SW480 (cell line): ENCODE measurements at regions not wholly inside any gene's neighbourhood (a gene's known extent, or its start where the extent isn't known, plus 50 kb on each side); places are given as distances from the start of the nearest gene placed in this dataset.
"Not testable (repeated sequence)": the region's sequence is repeated elsewhere in the genome, so short reads cannot be mapped to it uniquely, and the experiment has no call there.

ENCODE experiments used
- DNase-seq: peaks from one replicate; pipeline ENCODE4 v3.0.0-alpha.2; 2016; ENCODE audit warnings: low spot score

- DNase-seq: no peak
Measured at GRCh38 chr6:51480040-51480439, 607.4 kb downstream of the PKHD1 start.

GRCh38 chr6:51485869-51486268 is 601.5 kb downstream of the PKHD1 start:
- DNase-seq: not testable (repeated sequence)

GRCh38 chr6:51487937-51488336 is 599.5 kb downstream of the PKHD1 start:
- DNase-seq: no peak

- no peak for DNase-seq
Measured at GRCh38 chr6:51489133-51489532, 598.3 kb downstream of the PKHD1 start.

GRCh38 chr6:51490101-51490500 is 597.3 kb downstream of the PKHD1 start:
- DNase-seq: no peak

- DNase-seq: no peak
Measured at GRCh38 chr6:51494342-51494741, 593.1 kb downstream of the PKHD1 start.

GRCh38 chr6:51495096-51495495 is 592.3 kb downstream of the PKHD1 start:
- DNase-seq: no peak

- no peak for DNase-seq
Measured at GRCh38 chr6:51495610-51496396, 591.6 kb downstream of the PKHD1 start.

- DNase-seq: no peak
Measured at GRCh38 chr6:51502996-51503395, 584.4 kb downstream of the PKHD1 start.

- no peak for DNase-seq
Measured at GRCh38 chr6:51505434-51505833, 582.0 kb downstream of the PKHD1 start.

- no peak for DNase-seq
Measured at GRCh38 chr6:51509597-51509996, 577.8 kb downstream of the PKHD1 start.

GRCh38 chr6:51511081-51511480 is 576.3 kb downstream of the PKHD1 start:
- DNase-seq: no peak

- DNase-seq: no peak
Measured at GRCh38 chr6:51513891-51514747, 573.3 kb downstream of the PKHD1 start.

- no peak for DNase-seq
Measured at GRCh38 chr6:51514748-51515402, 572.5 kb downstream of the PKHD1 start.

GRCh38 chr6:51526049-51526448 is 561.4 kb downstream of the PKHD1 start:
- no peak for DNase-seq

GRCh38 chr6:51526922-51527321 is 560.5 kb downstream of the PKHD1 start:
- DNase-seq: no peak

GRCh38 chr6:51528556-51528955 is 558.9 kb downstream of the PKHD1 start:
- DNase-seq: no peak

- no peak for DNase-seq
Measured at GRCh38 chr6:51529240-51529639, 558.2 kb downstream of the PKHD1 start.

- DNase-seq: peak; percentile 19
Measured at GRCh38 chr6:51531623-51532022, 555.8 kb downstream of the PKHD1 start.

GRCh38 chr6:51533962-51534361 is 553.5 kb downstream of the PKHD1 start:
- DNase-seq: no peak

GRCh38 chr6:51535327-51535726 is 552.1 kb downstream of the PKHD1 start:
- DNase-seq: no peak

GRCh38 chr6:51536728-51537127 is 550.7 kb downstream of the PKHD1 start:
- DNase-seq: no peak

GRCh38 chr6:51541847-51542246 is 545.6 kb downstream of the PKHD1 start:
- DNase-seq: peak; percentile 9
